ENCODE measurements at regions not wholly inside any gene's neighbourhood (a gene's known extent, or its start where the extent isn't known, plus 50 kb on each side); places are given as distances from the start of the nearest gene placed in this dataset.

DNA sequence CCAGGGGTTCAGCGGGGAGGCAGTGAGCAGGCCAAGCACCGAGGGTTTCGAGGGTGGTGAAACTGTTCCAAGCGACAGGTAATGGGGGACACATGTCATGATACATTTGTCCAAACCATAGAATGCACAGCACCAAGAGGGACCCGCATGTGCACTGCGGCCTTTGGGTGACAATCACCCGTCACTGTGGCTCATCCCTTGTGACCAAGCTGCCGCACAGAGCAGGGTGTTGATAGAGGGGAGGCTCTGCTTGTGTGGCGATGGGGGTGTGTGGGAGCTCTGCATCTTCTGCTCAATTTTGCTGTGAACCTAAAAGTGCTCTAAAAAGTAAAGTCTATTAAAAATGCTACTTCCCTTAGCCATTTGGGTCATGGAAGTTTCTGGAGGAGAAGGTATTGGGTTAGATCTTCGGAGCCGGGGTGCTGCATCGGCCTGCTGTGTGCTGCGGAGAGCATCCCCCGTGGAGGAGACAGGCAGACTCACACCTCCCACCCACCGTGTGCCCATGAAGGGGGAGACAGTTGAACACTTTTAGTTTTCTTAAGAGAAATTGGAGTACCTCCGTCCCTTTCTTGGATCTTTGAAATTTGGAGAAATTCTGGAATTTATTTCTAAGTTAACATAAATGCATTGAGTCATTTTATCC, 280.4 kb upstream of the IRX2 start:
- no peaks in the 10 kb centered on the region for H3K27me3 ChIP-seq (ENCODE audit: control insufficient read depth, insufficient read depth, low read length)
- no peak overlapping the region for H3K9ac ChIP-seq (ENCODE audit: low read length in 3 of 3)
- intact Hi-C loops (cut with DNase I): no loop called here
- DNase-seq (no peak), FAIRE-seq (no peak)
- TF ChIP-seq, protein P1, sequence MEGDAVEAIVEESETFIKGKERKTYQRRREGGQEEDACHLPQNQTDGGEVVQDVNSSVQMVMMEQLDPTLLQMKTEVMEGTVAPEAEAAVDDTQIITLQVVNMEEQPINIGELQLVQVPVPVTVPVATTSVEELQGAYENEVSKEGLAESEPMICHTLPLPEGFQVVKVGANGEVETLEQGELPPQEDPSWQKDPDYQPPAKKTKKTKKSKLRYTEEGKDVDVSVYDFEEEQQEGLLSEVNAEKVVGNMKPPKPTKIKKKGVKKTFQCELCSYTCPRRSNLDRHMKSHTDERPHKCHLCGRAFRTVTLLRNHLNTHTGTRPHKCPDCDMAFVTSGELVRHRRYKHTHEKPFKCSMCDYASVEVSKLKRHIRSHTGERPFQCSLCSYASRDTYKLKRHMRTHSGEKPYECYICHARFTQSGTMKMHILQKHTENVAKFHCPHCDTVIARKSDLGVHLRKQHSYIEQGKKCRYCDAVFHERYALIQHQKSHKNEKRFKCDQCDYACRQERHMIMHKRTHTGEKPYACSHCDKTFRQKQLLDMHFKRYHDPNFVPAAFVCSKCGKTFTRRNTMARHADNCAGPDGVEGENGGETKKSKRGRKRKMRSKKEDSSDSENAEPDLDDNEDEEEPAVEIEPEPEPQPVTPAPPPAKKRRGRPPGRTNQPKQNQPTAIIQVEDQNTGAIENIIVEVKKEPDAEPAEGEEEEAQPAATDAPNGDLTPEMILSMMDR (IDR thresholded peaks at IDR 0.05; ENCODE audit: borderline replicate concordance, extremely low read depth, insufficient read depth): no peak
- no peaks in the 10 kb centered on the region for H3K9me3 ChIP-seq (ENCODE audit: control insufficient read depth in 2 of 3, insufficient read depth in 1 of 3, low read length in 3 of 3)
- no peaks in the 10 kb centered on the region for H3K4me1 ChIP-seq (ENCODE audit: control insufficient read depth in 2 of 3, insufficient read depth in 2 of 3, low read depth in 1 of 3, low read length in 3 of 3)
- H3K27ac ChIP-seq (ENCODE audit: low read depth in 2 of 2, low read length in 2 of 2): no peak overlapping the region
- no peak overlapping the region for H3K4me3 ChIP-seq (ENCODE audit: low read length in 3 of 3)
- no peaks in the 10 kb centered on the region for H3K36me3 ChIP-seq (ENCODE audit: control insufficient read depth in 2 of 3, insufficient read depth in 3 of 3, low read length in 3 of 3)

DNA sequence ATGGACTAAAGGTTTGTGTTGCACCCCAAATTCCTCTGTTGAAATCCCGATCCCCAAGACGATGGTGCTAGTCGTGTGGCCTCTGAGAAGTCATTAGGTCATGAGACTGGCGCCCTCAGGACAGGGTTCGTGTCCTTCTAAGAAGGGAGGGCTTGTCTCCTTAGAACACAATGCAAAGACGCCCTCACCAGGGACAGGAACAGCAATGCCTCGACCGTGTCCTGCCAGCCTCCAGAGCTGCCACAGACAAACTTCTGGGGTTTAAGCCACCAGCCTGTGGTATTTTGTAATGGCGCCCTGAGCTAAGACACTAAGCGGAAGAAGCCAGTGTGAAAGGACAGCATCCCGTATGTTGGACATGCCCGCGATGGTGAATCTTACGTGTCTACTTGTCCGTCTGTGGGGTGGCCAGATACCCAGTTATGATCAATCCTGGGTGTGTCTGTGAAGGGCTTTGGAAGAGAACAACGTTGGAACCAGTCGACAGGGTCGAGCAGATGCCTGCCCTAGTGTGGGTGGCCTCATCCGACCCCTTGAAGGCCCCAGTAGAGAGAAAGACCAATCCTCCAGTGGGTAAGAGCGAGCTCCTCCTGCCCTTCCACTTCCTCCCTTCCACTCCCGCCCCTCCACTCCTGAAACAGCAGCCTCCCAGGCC, 279.2 kb upstream of the IRX2 start:
- intact Hi-C loops (cut with DNase I): no loop called here
- Histone ChIP-seq H3K4me3 (ENCODE audit: low read length in 3 of 3) (no peak overlapping the region), H3K36me3 (ENCODE audit: control insufficient read depth in 2 of 3, insufficient read depth in 3 of 3, low read length in 3 of 3) (no peaks in the 10 kb centered on the region), H3K27ac (ENCODE audit: low read depth in 2 of 2, low read length in 2 of 2) (no peak overlapping the region), H3K27me3 (ENCODE audit: control insufficient read depth, insufficient read depth, low read length) (no peaks in the 10 kb centered on the region), H3K4me1 (ENCODE audit: control insufficient read depth in 2 of 3, insufficient read depth in 2 of 3, low read depth in 1 of 3, low read length in 3 of 3) (no peaks in the 10 kb centered on the region), H3K9ac (ENCODE audit: low read length in 3 of 3) (no peak overlapping the region), H3K9me3 (ENCODE audit: control insufficient read depth in 2 of 3, insufficient read depth in 1 of 3, low read length in 3 of 3) (no peaks in the 10 kb centered on the region)
- TF ChIP-seq, protein P1 (IDR thresholded peaks at IDR 0.05; ENCODE audit: borderline replicate concordance, extremely low read depth, insufficient read depth): no peak
- FAIRE-seq (no peak), DNase-seq (no peak)

DNA sequence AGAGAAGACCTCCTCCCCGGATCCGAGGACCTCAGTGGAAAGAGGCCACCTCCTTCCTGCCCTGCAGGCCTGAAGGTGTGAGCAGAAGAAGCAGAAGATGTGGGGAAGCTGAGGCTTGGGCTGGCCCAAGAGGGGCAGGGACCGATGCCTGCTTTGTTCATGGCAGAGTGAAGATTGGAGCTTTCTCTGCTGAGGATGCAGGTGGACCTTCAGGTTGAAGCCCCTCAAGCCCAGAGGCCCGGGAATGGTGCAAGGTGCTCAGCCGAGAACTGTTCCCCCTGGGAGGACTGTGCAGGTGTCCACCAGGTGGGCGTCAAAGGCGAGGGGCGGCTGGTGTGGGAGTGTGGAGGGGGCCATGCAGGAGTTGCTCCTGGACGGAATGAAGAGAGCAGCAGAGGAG, 277.9 kb upstream of the IRX2 start:
- no peak overlapping the region for H3K27ac ChIP-seq (ENCODE audit: low read depth in 2 of 2, low read length in 2 of 2)
- H3K4me3 ChIP-seq (ENCODE audit: low read length in 3 of 3): no peak overlapping the region
- no peaks in the 10 kb centered on the region for H3K36me3 ChIP-seq (ENCODE audit: control insufficient read depth in 2 of 3, insufficient read depth in 3 of 3, low read length in 3 of 3)
- no peak overlapping the region for H3K9ac ChIP-seq (ENCODE audit: low read length in 3 of 3)
- H3K9me3 ChIP-seq (ENCODE audit: control insufficient read depth in 2 of 3, insufficient read depth in 1 of 3, low read length in 3 of 3): no peaks in the 10 kb centered on the region
- TF ChIP-seq, protein P1 (IDR thresholded peaks at IDR 0.05; ENCODE audit: borderline replicate concordance, extremely low read depth, insufficient read depth): no peak
- FAIRE-seq (no peak), DNase-seq (no peak)
- H3K27me3 ChIP-seq (ENCODE audit: control insufficient read depth, insufficient read depth, low read length): no peaks in the 10 kb centered on the region
- H3K4me1 ChIP-seq (ENCODE audit: control insufficient read depth in 2 of 3, insufficient read depth in 2 of 3, low read depth in 1 of 3, low read length in 3 of 3): no peaks in the 10 kb centered on the region
- intact Hi-C loops (cut with DNase I): no loop called here
